GM21717 (cell line): ENCODE measurements at regions not wholly inside any gene's neighbourhood (a gene's known extent, or its start where the extent isn't known, plus 50 kb on each side); places are given as distances from the start of the nearest gene placed in this dataset.
"Not testable (repeated sequence)": the region's sequence is repeated elsewhere in the genome, so short reads cannot be mapped to it uniquely, and the experiment has no call there.

ENCODE experiments used
- ATAC-seq: cut with Tn5 transposase; IDR thresholded peaks from one replicate; pipeline ENCODE4 v1.9.1; 2021; ENCODE audit warnings: mild to moderate bottlenecking, moderate library complexity; ENCODE audit not compliant: unreplicated experiment

- not testable (repeated sequence) for ATAC-seq
Measured at GRCh38 chrX:113154315-113154714, 313.7 kb upstream of the AMOT start.

DNA sequence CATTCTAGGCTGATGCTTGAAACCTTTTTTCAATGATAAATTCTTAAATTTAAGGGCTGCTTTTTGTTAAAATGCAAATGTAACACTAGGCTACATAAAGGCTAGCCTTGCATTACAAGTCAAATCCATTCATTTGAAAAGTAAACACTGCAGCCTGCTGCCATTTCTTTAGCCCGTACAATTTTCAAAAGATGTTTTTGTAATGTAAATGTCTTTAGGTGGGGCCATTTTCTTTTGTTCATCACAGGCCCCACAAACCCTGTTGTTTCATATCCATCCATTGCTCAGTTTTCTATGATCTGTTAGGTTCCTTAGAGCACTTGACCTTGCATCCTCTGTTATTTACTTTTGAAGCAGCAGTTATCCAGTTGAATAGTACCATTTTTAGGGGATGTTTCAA is 296.2 kb upstream of the AMOT start:
- no peak for ATAC-seq

- no peak for ATAC-seq
Measured at GRCh38 chrX:113133316-113133715, 292.7 kb upstream of the AMOT start.

DNA sequence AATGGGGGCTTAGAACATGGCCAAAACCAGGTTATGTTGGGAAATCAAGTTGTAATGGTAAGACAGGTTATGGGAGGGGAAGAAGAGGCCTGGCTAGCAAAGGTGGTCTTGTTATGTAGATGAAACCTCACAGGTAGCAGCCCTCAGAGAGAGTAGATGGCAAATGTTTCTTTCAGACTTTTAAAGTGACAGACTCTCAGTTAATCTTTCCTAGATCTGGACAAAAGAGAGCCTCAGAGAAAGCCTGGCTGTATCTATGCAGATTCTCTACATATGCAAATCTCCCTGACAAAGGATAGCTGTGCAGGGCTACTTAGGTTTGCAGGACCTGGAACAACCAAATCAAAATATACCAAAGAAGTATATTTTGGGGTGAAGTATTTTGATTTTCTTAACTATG is 284.1 kb upstream of the AMOT start:
- ATAC-seq = no peak

DNA sequence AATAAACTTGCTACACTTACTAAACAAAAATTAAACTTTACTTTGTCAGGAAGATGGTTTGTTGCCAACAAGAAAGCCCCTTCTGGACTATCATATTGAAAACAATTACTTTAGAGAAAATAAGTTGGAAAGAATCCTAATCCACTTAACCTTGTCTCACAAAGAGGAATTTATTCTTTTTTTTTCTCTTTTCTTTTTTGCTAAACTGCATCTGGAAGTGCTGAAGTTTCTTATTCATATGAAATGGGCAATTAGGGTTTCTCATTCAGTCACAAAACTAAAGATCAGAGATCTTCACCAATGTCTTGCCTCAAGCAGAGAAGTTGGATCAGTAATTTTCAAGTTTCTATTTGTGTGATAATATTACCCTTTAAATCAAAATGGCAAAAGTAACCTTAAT is 234.9 kb upstream of the AMOT start:
- no peak for ATAC-seq

- ATAC-seq = no peak
Measured at GRCh38 chrX:113059714-113060113, 219.1 kb upstream of the AMOT start.

- no peak for ATAC-seq
Measured at GRCh38 chrX:113058634-113059033, 218.0 kb upstream of the AMOT start.

- ATAC-seq = no peak
Measured at GRCh38 chrX:113048896-113049295, 208.3 kb upstream of the AMOT start.

GRCh38 chrX:113048480-113048879 is 207.8 kb upstream of the AMOT start:
- no peak for ATAC-seq

DNA sequence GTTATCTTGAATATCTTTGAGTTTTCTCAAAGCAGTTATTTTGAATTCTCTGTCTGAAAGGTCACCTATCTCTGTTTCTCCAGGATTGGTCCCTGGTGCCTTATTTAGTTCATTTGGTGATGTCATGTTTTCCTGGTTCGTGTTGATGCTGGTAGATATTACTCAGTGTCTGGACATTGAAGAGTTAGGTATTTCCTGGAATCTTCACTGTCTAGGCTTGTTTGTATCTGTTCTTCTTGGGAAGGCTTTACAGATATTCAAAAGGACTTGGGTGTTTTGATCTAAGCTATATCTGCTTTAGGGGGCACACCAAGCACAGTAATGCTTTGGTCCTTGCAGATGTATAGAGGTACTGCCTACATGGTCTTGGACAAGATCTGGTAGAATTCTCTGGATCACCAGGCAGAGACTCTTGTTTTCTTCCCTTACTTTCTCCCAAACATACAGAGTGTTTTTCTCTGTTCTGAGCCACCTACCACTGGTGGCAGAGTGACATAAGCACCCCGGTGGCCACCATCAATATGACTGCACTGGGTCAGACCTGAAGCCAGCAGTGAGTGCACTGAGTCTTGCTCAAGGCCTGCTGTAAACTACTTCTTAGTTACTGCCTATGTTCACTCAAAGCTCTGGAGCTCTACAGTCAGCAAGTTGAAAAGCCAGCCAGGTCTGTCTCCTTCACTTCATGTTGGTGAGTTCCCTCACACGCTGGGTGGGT is 193.5 kb upstream of the AMOT start:
- ATAC-seq = no peak

DNA sequence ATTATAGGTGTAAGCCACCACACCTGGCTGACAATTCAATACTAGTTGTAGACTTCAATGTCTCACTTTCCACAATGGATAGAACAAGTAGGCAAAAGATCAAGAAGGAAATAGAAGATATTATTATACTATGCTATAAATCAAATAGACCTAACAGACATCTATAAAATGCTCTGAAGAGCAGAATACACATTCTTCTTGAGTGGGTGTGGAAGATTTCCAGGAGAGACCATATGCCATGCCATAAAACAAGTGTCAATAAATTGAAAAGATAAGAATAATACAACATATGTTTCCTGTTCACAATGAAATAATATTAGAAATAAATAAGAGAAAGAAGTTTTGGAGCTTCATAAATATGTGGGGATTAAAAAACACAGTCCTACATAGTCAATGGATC is 179.3 kb upstream of the AMOT start:
- no peak for ATAC-seq

GRCh38 chrX:113009837-113010236 is 169.2 kb upstream of the AMOT start:
- no peak for ATAC-seq

GRCh38 chrX:113009029-113009428 is 168.4 kb upstream of the AMOT start:
- no peak for ATAC-seq

DNA sequence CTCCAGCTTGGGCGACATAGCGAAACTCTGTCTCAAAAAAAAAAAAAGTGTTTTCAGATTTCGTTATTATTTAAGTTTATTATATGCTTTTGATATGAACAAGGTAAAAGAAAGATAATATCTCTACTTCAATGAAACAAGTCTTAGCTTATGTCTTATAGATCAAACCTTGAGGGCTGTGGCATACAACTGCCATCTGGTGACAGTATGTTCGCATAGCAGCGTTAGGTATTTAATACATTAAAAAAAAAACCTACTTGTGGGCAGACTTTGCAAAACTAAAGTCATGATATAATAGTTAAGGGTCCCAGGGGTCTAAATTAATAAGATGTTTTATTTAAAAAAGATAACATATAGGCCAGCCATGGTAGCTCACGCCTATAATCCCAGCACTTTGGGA is 161.2 kb upstream of the AMOT start:
- ATAC-seq = no peak

DNA sequence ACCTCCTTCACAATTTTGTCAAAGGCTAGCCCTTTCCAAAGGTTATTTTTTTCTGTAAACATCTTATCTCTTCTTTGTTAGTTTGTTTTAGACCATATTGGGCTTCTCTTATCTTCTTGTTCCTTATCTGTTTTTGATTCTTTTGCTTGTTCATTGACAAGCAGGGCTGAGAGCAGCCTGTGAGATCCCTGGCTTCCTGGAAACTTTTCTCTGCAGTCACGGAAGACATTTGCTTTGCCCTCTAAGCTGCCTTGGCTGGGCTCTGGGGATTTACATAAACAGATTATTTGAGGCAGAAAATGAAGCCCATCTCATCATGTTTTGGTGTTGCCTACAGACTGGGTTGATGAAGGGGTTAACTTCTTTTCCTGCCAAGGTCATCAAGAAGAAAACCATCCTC is 157.4 kb upstream of the AMOT start:
- ATAC-seq = no peak

- no peak for ATAC-seq
Measured at GRCh38 chrX:112991801-112992200, 151.2 kb upstream of the AMOT start.

DNA sequence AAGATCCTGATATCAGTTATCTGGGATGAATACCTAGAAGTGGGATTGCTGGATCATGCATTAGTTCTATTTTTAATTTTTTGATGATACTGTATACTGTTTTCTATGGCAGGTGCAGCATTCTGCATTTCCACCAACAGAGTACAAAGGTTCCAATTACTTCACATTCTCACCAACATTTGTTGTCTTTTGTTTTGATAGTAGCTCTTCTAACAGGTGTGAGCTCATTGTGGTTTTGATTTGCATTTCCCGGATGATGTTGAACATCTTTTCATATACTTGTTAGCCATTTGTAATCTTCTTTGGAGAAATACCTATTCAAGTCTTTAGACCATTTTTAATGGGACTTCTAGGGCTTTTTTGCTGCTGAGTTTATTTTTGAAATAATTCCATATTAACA is 139.2 kb upstream of the AMOT start:
- no peak for ATAC-seq

DNA sequence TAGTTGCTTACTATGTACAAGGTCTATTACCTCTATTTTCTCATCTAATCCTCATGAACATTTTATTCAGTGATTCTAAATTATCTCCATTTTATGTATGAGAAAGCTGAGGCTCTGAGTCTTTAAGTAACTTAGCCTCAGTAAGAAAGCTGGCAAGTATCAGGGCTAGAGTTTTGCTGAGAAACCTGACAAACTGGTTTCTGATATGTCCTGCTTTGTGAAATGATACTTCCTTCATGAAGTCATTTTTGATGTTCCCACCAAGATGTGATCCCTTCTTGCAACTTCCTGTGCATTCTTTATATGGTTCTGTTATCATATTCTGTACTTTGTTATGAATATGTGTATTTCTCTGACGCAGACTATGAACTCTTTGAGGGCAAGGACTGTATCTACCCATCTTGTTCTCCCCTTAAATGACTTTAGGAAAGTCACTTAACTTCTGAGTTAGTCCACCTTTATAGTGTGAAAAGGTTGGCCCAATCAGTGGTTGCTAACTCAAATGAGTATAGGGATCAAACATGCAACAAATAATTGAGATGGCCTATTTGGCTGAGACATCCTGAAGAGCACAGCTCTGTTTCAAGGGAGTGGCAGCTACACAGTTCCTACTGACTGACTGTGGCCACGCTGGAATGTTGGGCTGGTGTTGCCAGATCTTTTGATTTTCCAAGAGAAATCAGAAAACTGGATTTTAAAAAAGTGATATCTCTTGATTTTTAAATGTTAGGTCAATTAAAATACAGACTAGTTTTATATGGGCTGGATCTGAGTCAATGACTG is 127.9 kb upstream of the AMOT start:
- no peak for ATAC-seq

- no peak for ATAC-seq
Measured at GRCh38 chrX:112967903-112968302, 127.3 kb upstream of the AMOT start.

DNA sequence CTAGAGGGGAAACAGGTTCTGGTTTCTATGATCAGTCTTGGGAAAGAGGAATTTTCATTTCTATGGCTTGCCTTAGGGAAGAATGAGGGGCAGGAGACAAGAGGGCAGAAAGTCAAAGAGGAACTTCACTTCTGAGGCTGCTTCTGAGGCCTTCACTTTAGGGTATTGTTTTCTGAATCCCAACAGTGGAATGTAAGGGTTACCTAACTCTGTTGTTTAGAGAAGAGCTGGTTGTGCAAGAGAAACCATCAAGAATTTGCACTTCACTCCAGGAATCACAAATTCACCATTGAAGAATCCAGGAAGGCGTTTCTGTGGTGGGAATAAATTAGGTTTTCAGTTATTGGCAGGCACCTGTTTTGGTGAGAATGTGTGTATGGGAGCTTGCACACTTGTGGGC is 126.7 kb upstream of the AMOT start:
- no peak for ATAC-seq

GRCh38 chrX:112961981-112962380 is 121.3 kb upstream of the AMOT start:
- ATAC-seq = no peak

DNA sequence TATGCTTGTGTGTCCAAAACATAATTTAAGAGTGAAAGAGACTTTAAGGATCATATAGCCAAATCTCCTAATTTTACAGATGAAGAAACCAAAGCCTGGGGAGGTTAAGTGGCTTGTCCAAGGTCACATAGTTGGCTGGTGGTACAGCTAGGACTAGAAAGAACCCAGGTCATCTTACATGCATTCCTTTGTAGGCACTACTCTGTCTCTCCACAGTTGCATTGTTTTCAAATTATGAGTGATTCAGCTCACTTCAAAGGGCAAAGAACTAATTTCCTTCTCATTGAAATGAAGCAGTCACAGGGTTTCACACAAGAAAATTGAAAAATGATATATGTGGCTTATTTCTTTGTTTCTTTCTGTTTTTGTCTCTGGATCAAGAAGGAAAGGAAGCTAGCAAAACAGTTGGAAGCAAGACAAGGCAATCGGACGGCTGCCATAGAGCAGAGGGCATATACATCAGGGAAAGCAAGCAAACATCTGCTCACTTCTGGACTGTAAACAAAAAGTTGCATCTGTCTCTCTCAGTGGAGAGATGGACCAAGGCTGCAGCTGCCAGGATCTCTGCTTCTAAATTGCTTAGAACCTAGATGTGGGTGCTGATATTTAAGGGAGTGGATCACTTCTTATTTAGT is 107.5 kb upstream of the AMOT start:
- no peak for ATAC-seq
